Thymus (tissue), 11 donors: ENCODE measurements at regions not wholly inside any gene's neighbourhood (a gene's known extent, or its start where the extent isn't known, plus 50 kb on each side); places are given as distances from the start of the nearest gene placed in this dataset.
"Not testable (repeated sequence)": the region's sequence is repeated elsewhere in the genome, so short reads cannot be mapped to it uniquely, and the experiment has no call there.

Source experiments
- DNase-seq, 9 donors: peaks; one replicate each; pipeline ENCODE4 v3.0.0-alpha.2; 2013; ENCODE audit warnings: low spot score in 9 of 9, low read depth in 6 of 9, missing footprints in 1 of 9
- H3K27ac ChIP-seq, 2 donors: one replicate each; pipeline ENCODE4 v1.5.1; 2013; ENCODE audit warnings: control low read depth in 1 of 2, low read depth in 1 of 2, low read length in 1 of 2, mild to moderate bottlenecking in 1 of 2, moderate library complexity in 1 of 2
- H3K27me3 ChIP-seq, 2 donors: one replicate each; pipeline ENCODE4 v1.5.1; 2013; ENCODE audit warnings: low read length in 1 of 2; ENCODE audit not compliant: control insufficient read depth in 2 of 2, insufficient read depth in 1 of 2
- H3K36me3 ChIP-seq, 2 donors: one replicate each; pipeline ENCODE4 v1.5.1; 2013; ENCODE audit warnings: low read length in 1 of 2, mild to moderate bottlenecking in 1 of 2, moderate library complexity in 1 of 2; ENCODE audit not compliant: control insufficient read depth in 2 of 2, insufficient read depth in 2 of 2
- H3K4me1 ChIP-seq, 2 donors: one replicate each; pipeline ENCODE4 v1.5.1; 2013; ENCODE audit warnings: low read length in 2 of 2; ENCODE audit not compliant: control insufficient read depth in 2 of 2, insufficient read depth in 2 of 2
- H3K4me3 ChIP-seq, 2 donors: one replicate each; pipeline ENCODE4 v1.5.1; 2013; ENCODE audit warnings: low read length in 2 of 2, control low read depth in 1 of 2, mild to moderate bottlenecking in 1 of 2
- H3K9me3 ChIP-seq, 2 donors: one replicate each; pipeline ENCODE4 v1.5.1; 2013; ENCODE audit warnings: low read length in 1 of 2, mild to moderate bottlenecking in 1 of 2; ENCODE audit not compliant: control insufficient read depth in 2 of 2, insufficient read depth in 1 of 2
- WGBS: extraction: QIAGEN DNeasy Blood & Tissue Kit; methylation state at CpG from one replicate; pipeline ENCODE4 v1.1.7; 2013; 5-methylcytosine and 5-hydroxymethylcytosine counted together
- donor health status: healthy.

GRCh38 chr9:31314241-31314640 lies 1070.2 kb upstream of the ACO1 start:
- DNase-seq: no peak
- H3K4me3 ChIP-seq: no peak overlapping the region
- H3K4me1 ChIP-seq: no peaks in the 10 kb centered on the region
- H3K27me3 ChIP-seq: no peaks in the 10 kb centered on the region
- 84% methylated on average over 1 of the region's 1 CpG for WGBS
- H3K36me3 ChIP-seq: no peaks in the 10 kb centered on the region
- no peak overlapping the region for H3K27ac ChIP-seq
- H3K9me3 ChIP-seq: no peaks in the 10 kb centered on the region

GRCh38 chr9:31320494-31320893 lies 1063.9 kb upstream of the ACO1 start:
- H3K9me3 ChIP-seq: peaks cover 0 to 3% of the 10 kb centered on the region in 2 donors
- H3K4me1 ChIP-seq: peaks cover 0 to 4% of the 10 kb centered on the region in 2 donors
- H3K36me3 ChIP-seq: no peaks in the 10 kb centered on the region
- DNase-seq: no peak
- no peak overlapping the region for H3K27ac ChIP-seq
- WGBS: 96% methylated on average over 9 of the region's 9 CpGs
- no peak overlapping the region for H3K4me3 ChIP-seq
- no peaks in the 10 kb centered on the region for H3K27me3 ChIP-seq

- peaks cover 0 to 3% of the 10 kb centered on the region in 2 donors for H3K9me3 ChIP-seq
- H3K27me3 ChIP-seq: no peaks in the 10 kb centered on the region
- no peak overlapping the region for H3K27ac ChIP-seq
- DNase-seq: no peak
- H3K36me3 ChIP-seq: no peaks in the 10 kb centered on the region
- WGBS: 92% methylated on average over 6 of the region's 6 CpGs
- H3K4me3 ChIP-seq: no peak overlapping the region
- H3K4me1 ChIP-seq: peaks cover 0 to 4% of the 10 kb centered on the region in 2 donors
Observed at GRCh38 chr9:31321256-31321655, 1063.2 kb upstream of the ACO1 start.

GRCh38 chr9:31321686-31322085 lies 1062.8 kb upstream of the ACO1 start:
- WGBS: 96% methylated on average over 3 of the region's 3 CpGs
- Histone ChIP-seq H3K4me1 (peaks cover 0 to 4% of the 10 kb centered on the region in 2 donors), H3K27ac (no peak overlapping the region), H3K9me3 (peaks cover 0 to 3% of the 10 kb centered on the region in 2 donors), H3K4me3 (no peak overlapping the region), H3K27me3 (no peaks in the 10 kb centered on the region), H3K36me3 (no peaks in the 10 kb centered on the region)
- DNase-seq: no peak

GRCh38 chr9:31323726-31324444 lies 1060.6 kb upstream of the ACO1 start:
- H3K27ac ChIP-seq: no peak overlapping the region
- peaks cover 0 to 3% of the 10 kb centered on the region in 2 donors for H3K9me3 ChIP-seq
- H3K27me3 ChIP-seq: no peaks in the 10 kb centered on the region
- H3K4me1 ChIP-seq: peaks cover 0 to 4% of the 10 kb centered on the region in 2 donors
- DNase-seq: peak in 1 of 9 donors; percentile 38
- no peak overlapping the region for H3K4me3 ChIP-seq
- 32% methylated on average over 2 of the region's 2 CpGs for WGBS
- H3K36me3 ChIP-seq: no peaks in the 10 kb centered on the region

GRCh38 chr9:31325778-31326177 lies 1058.7 kb upstream of the ACO1 start:
- 97% methylated on average over 6 of the region's 6 CpGs for WGBS
- Histone ChIP-seq H3K9me3 (peaks cover 0 to under 1% of the 10 kb centered on the region in 2 donors), H3K27ac (no peak overlapping the region), H3K4me1 (peaks cover 0 to 4% of the 10 kb centered on the region in 2 donors), H3K36me3 (no peaks in the 10 kb centered on the region), H3K27me3 (no peaks in the 10 kb centered on the region), H3K4me3 (no peak overlapping the region)
- DNase-seq: no peak

GRCh38 chr9:31326883-31327282 lies 1057.6 kb upstream of the ACO1 start:
- not testable (repeated sequence) for H3K4me1 ChIP-seq, H3K27me3 ChIP-seq, H3K36me3 ChIP-seq, H3K9me3 ChIP-seq, H3K27ac ChIP-seq, DNase-seq, H3K4me3 ChIP-seq
- 96% methylated on average over 12 of the region's 12 CpGs for WGBS

GRCh38 chr9:31334837-31335528 lies 1049.5 kb upstream of the ACO1 start:
- Histone ChIP-seq H3K9me3 (peaks cover 0 to 9% of the 10 kb centered on the region in 2 donors), H3K27me3 (no peaks in the 10 kb centered on the region), H3K4me1 (peaks cover 0 to 2% of the 10 kb centered on the region in 2 donors), H3K36me3 (no peaks in the 10 kb centered on the region), H3K4me3 (no peak overlapping the region), H3K27ac (no peak overlapping the region)
- 89% methylated on average over 6 of the region's 6 CpGs for WGBS
- DNase-seq: no peak

- no peak for DNase-seq
- no peaks in the 10 kb centered on the region for H3K27me3 ChIP-seq
- H3K9me3 ChIP-seq: peaks cover 0 to 9% of the 10 kb centered on the region in 2 donors
- no peak overlapping the region for H3K4me3 ChIP-seq
- WGBS: 69% methylated on average over 4 of the region's 4 CpGs
- H3K36me3 ChIP-seq: no peaks in the 10 kb centered on the region
- no peak overlapping the region for H3K27ac ChIP-seq
- peaks cover 0 to 2% of the 10 kb centered on the region in 2 donors for H3K4me1 ChIP-seq
Observed at GRCh38 chr9:31335529-31336234, 1048.8 kb upstream of the ACO1 start.
